GM23338 (cell line): ENCODE measurements at regions not wholly inside any gene's neighbourhood (a gene's known extent, or its start where the extent isn't known, plus 50 kb on each side); places are given as distances from the start of the nearest gene placed in this dataset.
A peak's percentile ranks its signal among the peaks of the same experiment; 100 is the strongest.

Experiments used
- ATAC-seq: fragments of 200-7000 bp; cut with Tn5 transposase; 3 replicates; pipeline ENCODE4 v1.9.1; 2020
- DNase-seq: peaks from one replicate; pipeline ENCODE4 v3.0.0-alpha.2; 2015; ENCODE audit warnings: low spot score
- H2AFZ ChIP-seq: fragments of 200-600 bp; sonication (generic); 2 replicates; pipeline ENCODE4 v1.8.0; 2016; ENCODE audit warnings: antibody characterized with exemption, mild to moderate bottlenecking, moderate library complexity
- H3F3A ChIP-seq: fragments of 200-600 bp; sonication (generic); replicated peaks from 2 replicates; pipeline ENCODE4 v1.8.0; 2017; ENCODE audit warnings: antibody characterized with exemption, mixed run types, low read depth
- H3K27ac ChIP-seq: fragments of 200-600 bp; sonication (generic); 2 replicates; pipeline ENCODE4 v1.6.1; 2016; ENCODE audit warnings: low read depth
- H3K27me3 ChIP-seq: fragments of 200-600 bp; sonication (generic); 2 replicates; pipeline ENCODE4 v1.8.0; 2016; ENCODE audit warnings: mild to moderate bottlenecking, mixed run types, moderate library complexity; ENCODE audit not compliant: insufficient read depth
- H3K36me3 ChIP-seq: fragments of 200-600 bp; sonication (generic); 2 replicates; pipeline ENCODE4 v1.8.0; 2016; ENCODE audit warnings: mild to moderate bottlenecking; ENCODE audit not compliant: insufficient read depth
- H3K4me1 ChIP-seq: fragments of 200-600 bp; sonication (generic); 2 replicates; pipeline ENCODE4 v1.8.0; 2016; ENCODE audit warnings: mild to moderate bottlenecking, moderate library complexity; ENCODE audit not compliant: insufficient read depth
- H3K4me2 ChIP-seq: fragments of 200-600 bp; sonication (generic); 2 replicates; pipeline ENCODE4 v1.7.1; 2017; ENCODE audit warnings: mixed run types
- H3K4me3 ChIP-seq: fragments of 200-600 bp; sonication (generic); 2 replicates; pipeline ENCODE4 v1.6.1; 2016; ENCODE audit warnings: mixed run types
- H3K79me2 ChIP-seq: fragments of 200-600 bp; sonication (generic); replicated peaks from 2 replicates; pipeline ENCODE4 v1.8.0; 2017; ENCODE audit warnings: mild to moderate bottlenecking; ENCODE audit not compliant: insufficient read depth
- H3K9me2 ChIP-seq: fragments of 200-600 bp; sonication (generic); 2 replicates; pipeline ENCODE4 v1.8.0; 2017; ENCODE audit not compliant: insufficient read depth
- H4K20me1 ChIP-seq: fragments of 200-600 bp; sonication (generic); replicated peaks from 2 replicates; pipeline ENCODE4 v1.8.0; 2017; ENCODE audit warnings: mild to moderate bottlenecking; ENCODE audit not compliant: insufficient read depth
- H3K27ac Mint-ChIP-seq: 2 replicates; pipeline ENCODE4 v1.8.0; 2020; ENCODE audit warnings: inconsistent platforms, mild to moderate bottlenecking, moderate library complexity, mixed read lengths
- H3K27me3 Mint-ChIP-seq: 3 replicates; pipeline ENCODE4 v1.8.0; 2022; ENCODE audit warnings: low read depth, mild to moderate bottlenecking, moderate library complexity, mixed read lengths, inconsistent platforms; ENCODE audit not compliant: insufficient read depth, poor library complexity
- H3K36me3 Mint-ChIP-seq: 3 replicates; pipeline ENCODE4 v1.8.0; 2021; ENCODE audit warnings: low read depth, mild to moderate bottlenecking, inconsistent platforms, moderate library complexity, mixed read lengths
- H3K4me1 Mint-ChIP-seq: 3 replicates; pipeline ENCODE4 v1.8.0; 2020; ENCODE audit warnings: mild to moderate bottlenecking, inconsistent platforms, mixed read lengths
- H3K4me3 Mint-ChIP-seq: 3 replicates; pipeline ENCODE4 v1.8.0; 2021; ENCODE audit warnings: moderate library complexity, mild to moderate bottlenecking, inconsistent platforms, mixed read lengths
- H3K9me3 Mint-ChIP-seq: 3 replicates; pipeline ENCODE4 v1.8.0; 2020; ENCODE audit warnings: moderate library complexity, mild to moderate bottlenecking, inconsistent platforms, mixed read lengths
- CREB1 ChIP-seq: fragments of 250-450 bp; sonication (Bioruptor Pico); IDR thresholded peaks from 2 replicates; pipeline ENCODE4 v1.5.0; 2020; ENCODE audit warnings: low read depth, mild to moderate bottlenecking, moderate library complexity
- EZH2 ChIP-seq: fragments of 200-600 bp; sonication (generic); IDR thresholded peaks from one replicate; pipeline ENCODE4 v1.8.0; 2017; ENCODE audit warnings: antibody characterized with exemption, mild to moderate bottlenecking, low read depth; ENCODE audit not compliant: unreplicated experiment
- EZH2phosphoT487 ChIP-seq: fragments of 200-600 bp; sonication (generic); IDR thresholded peaks from one replicate; pipeline ENCODE4 v1.8.1; 2018; ENCODE audit warnings: antibody characterized with exemption; ENCODE audit not compliant: unreplicated experiment
- JUNB ChIP-seq: IDR thresholded peaks from one replicate; pipeline ENCODE4 v1.6.1; 2016; ENCODE audit warnings: antibody characterized with exemption; ENCODE audit not compliant: unreplicated experiment
- NANOG ChIP-seq: IDR thresholded peaks from 2 replicates; pipeline ENCODE4 v1.6.1; 2016; ENCODE audit warnings: antibody characterized with exemption, borderline replicate concordance
- POLR2AphosphoS5 ChIP-seq: IDR thresholded peaks from 2 replicates; pipeline ENCODE4 v1.6.1; 2016; ENCODE audit warnings: antibody characterized with exemption, low read depth
- STAT1 ChIP-seq: IDR thresholded peaks from one replicate; pipeline ENCODE4 v1.6.1; 2016; ENCODE audit warnings: antibody characterized with exemption; ENCODE audit not compliant: unreplicated experiment
- ZNF114 ChIP-seq: fragments of 250-450 bp; sonication (Bioruptor Pico); IDR thresholded peaks from 2 replicates; pipeline ENCODE4 v1.5.0; 2020; ENCODE audit warnings: mild to moderate bottlenecking, moderate library complexity
- ZNF331 ChIP-seq: fragments of 250-450 bp; sonication (Bioruptor Pico); IDR thresholded peaks from 2 replicates; pipeline ENCODE4 v1.5.0; 2020; ENCODE audit warnings: low read depth, mild to moderate bottlenecking, moderate library complexity
- TF ChIP-seq, protein P1 (sequence below): IDR thresholded peaks from one replicate; pipeline ENCODE4 v1.6.1; 2018; ENCODE audit warnings: antibody characterized with exemption; ENCODE audit not compliant: unreplicated experiment
- TF ChIP-seq, protein P2 (sequence below): fragments of 250-450 bp; sonication (Bioruptor Pico); IDR thresholded peaks from 2 replicates; pipeline ENCODE4 v1.5.0; 2020; ENCODE audit warnings: mild to moderate bottlenecking, moderate library complexity

DNA sequence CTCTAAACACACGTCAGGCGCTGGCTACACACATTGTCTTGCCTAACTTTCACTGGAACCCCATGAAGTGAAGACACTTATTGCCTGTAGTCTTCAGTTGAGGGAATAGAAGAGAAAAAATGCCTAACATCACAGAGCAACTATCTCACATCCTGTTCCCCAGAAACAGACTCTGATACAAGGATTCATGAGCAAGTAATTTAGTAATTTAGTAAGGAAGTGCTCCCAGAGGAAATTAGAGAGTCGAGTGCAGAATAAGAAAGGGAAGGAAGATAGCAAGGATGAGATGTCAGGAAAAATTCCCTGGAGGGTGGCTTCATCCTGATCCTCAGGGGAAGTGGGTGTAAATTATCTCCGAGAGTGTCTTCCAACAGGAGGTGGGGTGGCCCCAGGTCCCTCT is 104.0 kb downstream of the FOXA2 start:
- no peak overlapping the region for H3K4me3 Mint-ChIP-seq
- DNase-seq (no peak), ATAC-seq (no peak)
- Histone ChIP-seq H3K36me3 (no peaks in the 10 kb centered on the region; the same call in 1 of the 2 replicates), H3K79me2 (no peaks in the 10 kb centered on the region), H2AFZ (peak overlapping the region; percentile 39; the same call in 1 of the 2 replicates), H3K4me2 (no peak overlapping the region; the same call in 1 of the 2 replicates), H3K27ac (no peak overlapping the region), H3K4me3 (no peak overlapping the region), H4K20me1 (no peaks in the 10 kb centered on the region), H3K9me2 (0 out of 2 replicates have a peak, but pooled peaks cover 4% of the 10 kb centered on the region), H3K27me3 (no peaks in the 10 kb centered on the region), H3K4me1 (peaks cover 4% of the 10 kb centered on the region; the same call in 1 of the 2 replicates), H3F3A (no peaks in the 10 kb centered on the region)
- H3K27ac Mint-ChIP-seq: no peak overlapping the region
- no peaks in the 10 kb centered on the region for H3K36me3 Mint-ChIP-seq
- H3K4me1 Mint-ChIP-seq: peaks cover 20% of the 10 kb centered on the region
- TF ChIP-seq ZNF331 (CRISPR knock-in tag) (no peak), ZNF114 (CRISPR knock-in tag) (no peak), EZH2 (no peak), POLR2AphosphoS5 (no peak), EZH2phosphoT487 (no peak), CREB1 (CRISPR knock-in tag) (no peak), NANOG (no peak), JUNB (no peak), STAT1 (no peak)
- TF ChIP-seq, protein P1, sequence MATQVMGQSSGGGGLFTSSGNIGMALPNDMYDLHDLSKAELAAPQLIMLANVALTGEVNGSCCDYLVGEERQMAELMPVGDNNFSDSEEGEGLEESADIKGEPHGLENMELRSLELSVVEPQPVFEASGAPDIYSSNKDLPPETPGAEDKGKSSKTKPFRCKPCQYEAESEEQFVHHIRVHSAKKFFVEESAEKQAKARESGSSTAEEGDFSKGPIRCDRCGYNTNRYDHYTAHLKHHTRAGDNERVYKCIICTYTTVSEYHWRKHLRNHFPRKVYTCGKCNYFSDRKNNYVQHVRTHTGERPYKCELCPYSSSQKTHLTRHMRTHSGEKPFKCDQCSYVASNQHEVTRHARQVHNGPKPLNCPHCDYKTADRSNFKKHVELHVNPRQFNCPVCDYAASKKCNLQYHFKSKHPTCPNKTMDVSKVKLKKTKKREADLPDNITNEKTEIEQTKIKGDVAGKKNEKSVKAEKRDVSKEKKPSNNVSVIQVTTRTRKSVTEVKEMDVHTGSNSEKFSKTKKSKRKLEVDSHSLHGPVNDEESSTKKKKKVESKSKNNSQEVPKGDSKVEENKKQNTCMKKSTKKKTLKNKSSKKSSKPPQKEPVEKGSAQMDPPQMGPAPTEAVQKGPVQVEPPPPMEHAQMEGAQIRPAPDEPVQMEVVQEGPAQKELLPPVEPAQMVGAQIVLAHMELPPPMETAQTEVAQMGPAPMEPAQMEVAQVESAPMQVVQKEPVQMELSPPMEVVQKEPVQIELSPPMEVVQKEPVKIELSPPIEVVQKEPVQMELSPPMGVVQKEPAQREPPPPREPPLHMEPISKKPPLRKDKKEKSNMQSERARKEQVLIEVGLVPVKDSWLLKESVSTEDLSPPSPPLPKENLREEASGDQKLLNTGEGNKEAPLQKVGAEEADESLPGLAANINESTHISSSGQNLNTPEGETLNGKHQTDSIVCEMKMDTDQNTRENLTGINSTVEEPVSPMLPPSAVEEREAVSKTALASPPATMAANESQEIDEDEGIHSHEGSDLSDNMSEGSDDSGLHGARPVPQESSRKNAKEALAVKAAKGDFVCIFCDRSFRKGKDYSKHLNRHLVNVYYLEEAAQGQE: no peak
- TF ChIP-seq, protein P2, sequence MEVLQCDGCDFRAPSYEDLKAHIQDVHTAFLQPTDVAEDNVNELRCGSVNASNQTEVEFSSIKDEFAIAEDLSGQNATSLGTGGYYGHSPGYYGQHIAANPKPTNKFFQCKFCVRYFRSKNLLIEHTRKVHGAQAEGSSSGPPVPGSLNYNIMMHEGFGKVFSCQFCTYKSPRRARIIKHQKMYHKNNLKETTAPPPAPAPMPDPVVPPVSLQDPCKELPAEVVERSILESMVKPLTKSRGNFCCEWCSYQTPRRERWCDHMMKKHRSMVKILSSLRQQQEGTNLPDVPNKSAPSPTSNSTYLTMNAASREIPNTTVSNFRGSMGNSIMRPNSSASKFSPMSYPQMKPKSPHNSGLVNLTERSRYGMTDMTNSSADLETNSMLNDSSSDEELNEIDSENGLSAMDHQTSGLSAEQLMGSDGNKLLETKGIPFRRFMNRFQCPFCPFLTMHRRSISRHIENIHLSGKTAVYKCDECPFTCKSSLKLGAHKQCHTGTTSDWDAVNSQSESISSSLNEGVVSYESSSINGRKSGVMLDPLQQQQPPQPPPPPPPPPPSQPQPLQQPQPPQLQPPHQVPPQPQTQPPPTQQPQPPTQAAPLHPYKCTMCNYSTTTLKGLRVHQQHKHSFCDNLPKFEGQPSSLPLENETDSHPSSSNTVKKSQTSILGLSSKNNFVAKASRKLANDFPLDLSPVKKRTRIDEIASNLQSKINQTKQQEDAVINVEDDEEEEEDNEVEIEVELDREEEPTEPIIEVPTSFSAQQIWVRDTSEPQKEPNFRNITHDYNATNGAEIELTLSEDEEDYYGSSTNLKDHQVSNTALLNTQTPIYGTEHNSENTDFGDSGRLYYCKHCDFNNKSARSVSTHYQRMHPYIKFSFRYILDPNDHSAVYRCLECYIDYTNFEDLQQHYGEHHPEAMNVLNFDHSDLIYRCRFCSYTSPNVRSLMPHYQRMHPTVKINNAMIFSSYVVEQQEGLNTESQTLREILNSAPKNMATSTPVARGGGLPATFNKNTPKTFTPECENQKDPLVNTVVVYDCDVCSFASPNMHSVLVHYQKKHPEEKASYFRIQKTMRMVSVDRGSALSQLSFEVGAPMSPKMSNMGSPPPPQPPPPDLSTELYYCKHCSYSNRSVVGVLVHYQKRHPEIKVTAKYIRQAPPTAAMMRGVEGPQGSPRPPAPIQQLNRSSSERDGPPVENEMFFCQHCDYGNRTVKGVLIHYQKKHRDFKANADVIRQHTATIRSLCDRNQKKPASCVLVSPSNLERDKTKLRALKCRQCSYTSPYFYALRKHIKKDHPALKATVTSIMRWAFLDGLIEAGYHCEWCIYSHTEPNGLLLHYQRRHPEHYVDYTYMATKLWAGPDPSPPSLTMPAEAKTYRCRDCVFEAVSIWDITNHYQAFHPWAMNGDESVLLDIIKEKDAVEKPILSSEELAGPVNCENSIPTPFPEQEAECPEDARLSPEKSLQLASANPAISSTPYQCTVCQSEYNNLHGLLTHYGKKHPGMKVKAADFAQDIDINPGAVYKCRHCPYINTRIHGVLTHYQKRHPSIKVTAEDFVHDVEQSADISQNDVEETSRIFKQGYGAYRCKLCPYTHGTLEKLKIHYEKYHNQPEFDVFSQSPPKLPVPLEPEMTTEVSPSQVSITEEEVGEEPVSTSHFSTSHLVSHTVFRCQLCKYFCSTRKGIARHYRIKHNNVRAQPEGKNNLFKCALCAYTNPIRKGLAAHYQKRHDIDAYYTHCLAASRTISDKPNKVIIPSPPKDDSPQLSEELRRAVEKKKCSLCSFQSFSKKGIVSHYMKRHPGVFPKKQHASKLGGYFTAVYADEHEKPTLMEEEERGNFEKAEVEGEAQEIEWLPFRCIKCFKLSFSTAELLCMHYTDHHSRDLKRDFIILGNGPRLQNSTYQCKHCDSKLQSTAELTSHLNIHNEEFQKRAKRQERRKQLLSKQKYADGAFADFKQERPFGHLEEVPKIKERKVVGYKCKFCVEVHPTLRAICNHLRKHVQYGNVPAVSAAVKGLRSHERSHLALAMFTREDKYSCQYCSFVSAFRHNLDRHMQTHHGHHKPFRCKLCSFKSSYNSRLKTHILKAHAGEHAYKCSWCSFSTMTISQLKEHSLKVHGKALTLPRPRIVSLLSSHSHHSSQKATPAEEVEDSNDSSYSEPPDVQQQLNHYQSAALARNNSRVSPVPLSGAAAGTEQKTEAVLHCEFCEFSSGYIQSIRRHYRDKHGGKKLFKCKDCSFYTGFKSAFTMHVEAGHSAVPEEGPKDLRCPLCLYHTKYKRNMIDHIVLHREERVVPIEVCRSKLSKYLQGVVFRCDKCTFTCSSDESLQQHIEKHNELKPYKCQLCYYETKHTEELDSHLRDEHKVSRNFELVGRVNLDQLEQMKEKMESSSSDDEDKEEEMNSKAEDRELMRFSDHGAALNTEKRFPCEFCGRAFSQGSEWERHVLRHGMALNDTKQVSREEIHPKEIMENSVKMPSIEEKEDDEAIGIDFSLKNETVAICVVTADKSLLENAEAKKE: no peak
- H3K27me3 Mint-ChIP-seq: peaks cover 4% of the 10 kb centered on the region
- peaks cover 5% of the 10 kb centered on the region; the same call in 1 of the 3 replicates for H3K9me3 Mint-ChIP-seq
